ENCODE measurements at regions not wholly inside any gene's neighbourhood (a gene's known extent, or its start where the extent isn't known, plus 50 kb on each side); places are given as distances from the start of the nearest gene placed in this dataset.
A peak's percentile ranks its signal among the peaks of the same experiment; 100 is the strongest.

- DNase-seq: no peak
These were observed 57.3 kb upstream of the CCDC190 start for GRCh38 chr1:162918151-162918754.

- DNase-seq: no peak
These were observed 56.0 kb upstream of the CCDC190 start for GRCh38 chr1:162916821-162917613.

- peak; percentile 87 for DNase-seq
These were observed 55.4 kb upstream of the CCDC190 start for GRCh38 chr1:162916407-162916806.

- DNase-seq: no peak
These were observed 53.6 kb upstream of the CCDC190 start for GRCh38 chr1:162914601-162915000.

GRCh38 chr1:162913345-162913744 lies 52.4 kb upstream of the CCDC190 start:
- no peak for DNase-seq

GRCh38 chr1:162912061-162912667 lies 51.2 kb upstream of the CCDC190 start:
- DNase-seq: no peak

Data from fibroblast of skin of back (primary cell).